HepG2 (cell line): ENCODE measurements at regions not wholly inside any gene's neighbourhood (a gene's known extent, or its start where the extent isn't known, plus 50 kb on each side); places are given as distances from the start of the nearest gene placed in this dataset.

Experiments
- ATAC-seq: fragments of 200-7000 bp; cut with Tn5 transposase; 3 replicates; pipeline ENCODE4 v1.9.1; 2020; ENCODE audit warnings: mild to moderate bottlenecking, moderate library complexity
- BruUV-seq: library from RNA; stranded (reverse); fragments of 400-500 nt; replicated peaks from 2 replicates; lab custom pipeline; 2021; lab: Mats Ljungman, UMichigan
- CTCF ChIA-PET: fragments of 300-600 bp; formaldehyde crosslinking; extraction: SDS; loops from one replicate; lab custom pipeline; 2021; ENCODE audit warnings: low total read pairs, inconsistent platforms, low intra/inter-chr PET ratio; lab: Yijun Ruan, JAX
- POLR2A ChIA-PET: fragments of 350-600 bp; sonication (Branson Sonifier 250); formaldehyde crosslinking; loops from one replicate; lab custom pipeline; 2020; ENCODE audit warnings: antibody characterized with exemption, inconsistent platforms; lab: Yijun Ruan, JAX
- DNase-seq: peaks from one replicate; pipeline ENCODE4 v3.0.0-alpha.2; 2015; ENCODE audit warnings: low spot score
- FAIRE-seq: peaks from 3 replicates; lab custom pipeline; 2011; peaks lifted over from hg19 to GRCh38; lab: Jason Lieb, UNC
- H2AFZ ChIP-seq: one replicate; pipeline ENCODE4 v1.6.1; 2011; ENCODE audit warnings: low read length, inconsistent platforms
- H3K27ac ChIP-seq: fragments of 300-600 bp; 3 replicates; pipeline ENCODE4 v1.8.0; 2011; ENCODE audit warnings: mixed run types, mild to moderate bottlenecking, mixed read lengths, low read length, inconsistent platforms; ENCODE audit not compliant: insufficient read depth; ENCODE audit errors: extremely low read length
- H3K27me3 ChIP-seq, 2 experiments: fragments of 200-600 bp in 1 of 2; 2 replicates in 1 of 2; 3 replicates in 1 of 2; pipeline versions ENCODE4 v1.6.0 to v1.8.0; 2011; ENCODE audit warnings: low read length in 2 of 2, mild to moderate bottlenecking in 2 of 2, moderate library complexity in 2 of 2, inconsistent platforms in 1 of 2; ENCODE audit not compliant: insufficient read depth in 2 of 2, control insufficient read depth in 1 of 2
- H3K36me3 ChIP-seq, 2 experiments: fragments of 200-600 bp in 1 of 2; replicated peaks in 1 of 2; 2 replicates in 1 of 2; 3 replicates in 1 of 2; pipeline versions ENCODE4 v1.5.1 to v1.8.0; 2011; ENCODE audit warnings: low read length in 2 of 2, inconsistent platforms in 1 of 2; ENCODE audit not compliant: insufficient read depth in 2 of 2, control insufficient read depth in 1 of 2
- H3K4me1 ChIP-seq: 2 replicates; pipeline ENCODE4 v1.5.1; 2012; ENCODE audit warnings: low read length, inconsistent platforms; ENCODE audit not compliant: insufficient read depth
- H3K4me2 ChIP-seq: 2 replicates; pipeline ENCODE4 v1.6.0; 2011; ENCODE audit warnings: low read depth, low read length, inconsistent platforms
- H3K4me3 ChIP-seq, 3 experiments: fragments of 200-600 bp in 1 of 3; sonication (generic), shearing (Covaris generic) in 1 of 3; replicated peaks in 1 of 3; 2 replicates each; pipeline ENCODE4 v1.5.1; 2011 to 2016; ENCODE audit warnings: low read length in 3 of 3, inconsistent platforms in 2 of 3, low read depth in 2 of 3, mild to moderate bottlenecking in 2 of 3, control low read depth in 1 of 3, mixed read lengths in 1 of 3; ENCODE audit not compliant: insufficient read depth in 1 of 3
- H3K79me2 ChIP-seq: one replicate; pipeline ENCODE4 v1.6.1; 2011; ENCODE audit warnings: low read length, inconsistent platforms; ENCODE audit not compliant: insufficient read depth
- H3K9ac ChIP-seq: 2 replicates; pipeline ENCODE4 v1.6.0; 2011; ENCODE audit warnings: mild to moderate bottlenecking, low read depth, low read length, inconsistent platforms; ENCODE audit not compliant: insufficient read depth
- H3K9me3 ChIP-seq: 2 replicates; pipeline ENCODE4 v1.5.1; 2012; ENCODE audit warnings: mild to moderate bottlenecking, low read length
- H4K20me1 ChIP-seq: 2 replicates; pipeline ENCODE4 v1.6.0; 2011; ENCODE audit warnings: inconsistent platforms, mild to moderate bottlenecking, low read length, moderate library complexity; ENCODE audit not compliant: insufficient read depth
- ARID2 ChIP-seq: sonication (generic); formaldehyde crosslinking; IDR thresholded peaks from 2 replicates; pipeline ENCODE4 v1.8.1; 2022; ENCODE audit warnings: mild to moderate bottlenecking, missing genetic modification reagents, borderline replicate concordance
- ATF2 ChIP-seq: sonication (generic); formaldehyde crosslinking; IDR thresholded peaks from 2 replicates; pipeline ENCODE4 v1.4.0; 2020; ENCODE audit warnings: missing genetic modification reagents
- CBFB ChIP-seq: sonication (generic); formaldehyde crosslinking; IDR thresholded peaks from 2 replicates; pipeline ENCODE4 v1.4.0; 2020; ENCODE audit warnings: missing genetic modification reagents
- FIP1L1 ChIP-seq: fragments of 200-400 bp; formaldehyde crosslinking; IDR thresholded peaks from 2 replicates; pipeline ENCODE4 v1.6.1; 2018; ENCODE audit warnings: low read depth, mild to moderate bottlenecking, low read length, moderate library complexity, borderline replicate concordance; ENCODE audit not compliant: insufficient read depth
- HNF4G ChIP-seq, 2 experiments: sonication (generic) in 1 of 2; formaldehyde crosslinking in 1 of 2; IDR thresholded peaks; 2 replicates each; pipeline versions ENCODE4 v1.4.0 to v1.6.1; 2011 to 2020; ENCODE audit warnings: borderline replicate concordance in 2 of 2, low read depth in 2 of 2, mild to moderate bottlenecking in 2 of 2, low read length in 1 of 2, missing genetic modification reagents in 1 of 2, moderate library complexity in 1 of 2
- KDM4B ChIP-seq: sonication (generic); formaldehyde crosslinking; IDR thresholded peaks from 2 replicates; pipeline ENCODE4 v1.4.0; 2020; ENCODE audit warnings: missing genetic modification reagents
- NCOA2 ChIP-seq: sonication (generic); formaldehyde crosslinking; IDR thresholded peaks from 2 replicates; pipeline ENCODE4 v1.8.0; 2022; ENCODE audit warnings: inconsistent platforms
- RAD51 ChIP-seq: fragments of 450-650 bp; IDR thresholded peaks from 2 replicates; pipeline ENCODE4 v1.6.1; 2016; ENCODE audit warnings: borderline replicate concordance
- TARDBP ChIP-seq: sonication (generic); formaldehyde crosslinking; IDR thresholded peaks from 2 replicates; pipeline ENCODE4 v1.8.0; 2022; ENCODE audit warnings: mild to moderate bottlenecking, missing genetic modification reagents
- ZBTB14 ChIP-seq: sonication (generic); formaldehyde crosslinking; IDR thresholded peaks from 2 replicates; pipeline ENCODE4 v1.4.0; 2020; ENCODE audit warnings: missing genetic modification reagents
- ZBTB8A ChIP-seq: sonication (generic); formaldehyde crosslinking; IDR thresholded peaks from 2 replicates; pipeline ENCODE4 v1.4.0; 2020; ENCODE audit warnings: mild to moderate bottlenecking, low read depth, missing genetic modification reagents, borderline replicate concordance
- ZNF354B ChIP-seq: sonication (generic); formaldehyde crosslinking; IDR thresholded peaks from 2 replicates; pipeline ENCODE4 v1.8.0; 2022; ENCODE audit warnings: mild to moderate bottlenecking, missing genetic modification reagents
- ZNF441 ChIP-seq: sonication (generic); formaldehyde crosslinking; IDR thresholded peaks from 2 replicates; pipeline ENCODE4 v1.7.0; 2021; ENCODE audit warnings: missing genetic modification reagents, borderline replicate concordance
- ZNF724P ChIP-seq: sonication (generic); formaldehyde crosslinking; IDR thresholded peaks from 2 replicates; pipeline ENCODE4 v1.8.0; 2022; ENCODE audit warnings: missing genetic modification reagents, borderline replicate concordance
- ZNF737 ChIP-seq: sonication (generic); formaldehyde crosslinking; IDR thresholded peaks from 2 replicates; pipeline ENCODE4 v1.5.0; 2020; ENCODE audit warnings: missing genetic modification reagents, mild to moderate bottlenecking, borderline replicate concordance
- ZNF781 ChIP-seq: sonication (generic); formaldehyde crosslinking; IDR thresholded peaks from 2 replicates; pipeline ENCODE4 v1.5.1; 2020; ENCODE audit warnings: borderline replicate concordance, mild to moderate bottlenecking, missing genetic modification reagents; ENCODE audit errors: not compliant biosample characterization
- WGBS: methylation state at CpG from one replicate; pipeline ENCODE4 v1.1.6; 2017; ENCODE audit warnings: low lambda C conversion rate; 5-methylcytosine and 5-hydroxymethylcytosine counted together
- in situ Hi-C: cut with HindIII; loops from 2 replicates; pipeline ENCODE4 v1.10.0; 2017; ENCODE audit warnings: low pct_unique_long_range_greater_than_20kb; ENCODE audit not compliant: extremely low pct_ligation_motif_present
- intact Hi-C: fragments of 100-400 bp; cut with micrococcal nuclease; formaldehyde crosslinking; loops from one replicate; pipeline ENCODE4 v1.10.0; 2022; ENCODE audit not compliant: unreplicated experiment

- TF ChIP-seq NCOA2 (CRISPR knock-in tag), result no peak
- TF ChIP-seq ZNF354B, result no peak
- no peak for TF ChIP-seq ZBTB14 (CRISPR knock-in tag)
- no peak for TF ChIP-seq RAD51
- no peak for TF ChIP-seq CBFB (CRISPR knock-in tag)
- TF ChIP-seq ZNF781, result no peak
- no peak for TF ChIP-seq ZNF724P
- no peak for TF ChIP-seq ATF2
- no peak for TF ChIP-seq ZNF441 (CRISPR knock-in tag)
- TF ChIP-seq ZBTB8A (CRISPR knock-in tag), result no peak
- TF ChIP-seq ZNF737 (CRISPR knock-in tag), result no peak
- TF ChIP-seq HNF4G (IDR thresholded peaks at IDR 0.05; ENCODE audit: borderline replicate concordance, low read depth, low read length), result no peak
- no peak for TF ChIP-seq HNF4G (CRISPR knock-in tag; IDR thresholded peaks at IDR 0.05; ENCODE audit: borderline replicate concordance, low read depth)
- no peak for TF ChIP-seq FIP1L1
- TF ChIP-seq ARID2 (CRISPR knock-in tag), result no peak
- TF ChIP-seq KDM4B, result no peak
- TF ChIP-seq TARDBP (CRISPR knock-in tag), result no peak
- no TSS peak for BruUV-seq
- POLR2A ChIA-PET, result no interaction called here
- Histone ChIP-seq H4K20me1 (no peaks in the 10 kb centered on the region), H3K36me3 (no peaks in the 10 kb centered on the region), H3K27ac (no peak overlapping the region), H2AFZ (no peak overlapping the region), H3K79me2 (no peaks in the 10 kb centered on the region), H3K27me3 (no peaks in the 10 kb centered on the region), H3K9ac (no peak overlapping the region), H3K9me3 (peaks cover 4% of the 10 kb centered on the region; the same call in 1 of the 2 replicates), H3K4me2 (no peak overlapping the region), H3K4me1 (0 out of 2 replicates have a peak, but pooled peaks cover 6% of the 10 kb centered on the region), H3K4me3 (no peak overlapping the region)
- CTCF ChIA-PET, result no interaction called here
- DNase-seq (no peak), FAIRE-seq (no peak), ATAC-seq (no peak)
- in situ Hi-C loops (no loop called here), intact Hi-C loops (no loop called here)
- 1% methylated on average over 7 of the region's 7 CpGs for WGBS
Measured at GRCh38 chr13:22447132-22447886, 733.5 kb upstream of the SGCG start.
